Ectodermal cell (in vitro differentiated cells): ENCODE measurements at regions not wholly inside any gene's neighbourhood (a gene's known extent, or its start where the extent isn't known, plus 50 kb on each side); places are given as distances from the start of the nearest gene placed in this dataset.

Experiments used
- H3K27ac ChIP-seq: 2 replicates; pipeline ENCODE4 v1.7.0; 2013; ENCODE audit warnings: mild to moderate bottlenecking, low read depth, low read length; ENCODE audit not compliant: insufficient read depth, poor library complexity, severe bottlenecking
- H3K27me3 ChIP-seq: 2 replicates; pipeline ENCODE4 v1.7.0; 2013; ENCODE audit warnings: mild to moderate bottlenecking, low read length; ENCODE audit not compliant: insufficient read depth, control insufficient read depth, poor library complexity, severe bottlenecking
- H3K36me3 ChIP-seq: one replicate; pipeline ENCODE4 v1.7.0; 2013; ENCODE audit warnings: low read length; ENCODE audit not compliant: control insufficient read depth, insufficient read depth
- H3K4me1 ChIP-seq: one replicate; pipeline ENCODE4 v1.7.0; 2013; ENCODE audit warnings: low read length; ENCODE audit not compliant: control insufficient read depth, insufficient read depth
- H3K4me3 ChIP-seq: 2 replicates; pipeline ENCODE4 v1.7.0; 2013; ENCODE audit warnings: low read depth, low read length, control low read depth; ENCODE audit not compliant: insufficient read depth
- H3K9me3 ChIP-seq: 2 replicates; pipeline ENCODE4 v1.7.0; 2013; ENCODE audit warnings: mild to moderate bottlenecking, low read length, moderate library complexity; ENCODE audit not compliant: control insufficient read depth
- WGBS, 2 experiments: methylation state at CpG; one replicate each; pipeline ENCODE4 v1.1.7; 2013; ENCODE audit warnings: missing lambda C conversion rate in 2 of 2; 5-methylcytosine and 5-hydroxymethylcytosine counted together

DNA sequence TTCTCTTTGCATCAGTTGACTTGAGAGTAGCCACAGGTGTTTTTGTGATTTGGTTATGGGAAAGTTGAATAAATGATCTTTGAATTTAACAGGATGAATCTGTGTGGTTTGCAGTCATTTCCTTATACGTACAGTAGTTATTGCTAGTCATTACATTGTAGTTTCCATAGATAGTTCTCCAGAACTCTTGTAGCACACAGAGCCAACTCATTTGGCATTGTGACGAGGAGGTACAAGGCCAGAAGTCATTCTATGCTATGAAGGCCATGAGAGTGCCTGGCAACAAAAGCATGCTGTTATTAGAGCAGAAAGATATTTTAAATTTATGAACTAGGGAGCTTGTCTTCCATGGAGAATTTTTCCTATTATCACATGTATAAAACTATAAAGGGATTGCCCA lies 973.0 kb upstream of the CHAC2 start:
- Histone ChIP-seq H3K4me3 (no peak overlapping the region), H3K36me3 (no peaks in the 10 kb centered on the region), H3K27ac (no peak overlapping the region), H3K27me3 (no peaks in the 10 kb centered on the region), H3K9me3 (peaks cover 2% of the 10 kb centered on the region), H3K4me1 (no peaks in the 10 kb centered on the region)
- WGBS, 2 experiments = 95 to 100% methylated on average over 2 of the region's 2 CpGs

DNA sequence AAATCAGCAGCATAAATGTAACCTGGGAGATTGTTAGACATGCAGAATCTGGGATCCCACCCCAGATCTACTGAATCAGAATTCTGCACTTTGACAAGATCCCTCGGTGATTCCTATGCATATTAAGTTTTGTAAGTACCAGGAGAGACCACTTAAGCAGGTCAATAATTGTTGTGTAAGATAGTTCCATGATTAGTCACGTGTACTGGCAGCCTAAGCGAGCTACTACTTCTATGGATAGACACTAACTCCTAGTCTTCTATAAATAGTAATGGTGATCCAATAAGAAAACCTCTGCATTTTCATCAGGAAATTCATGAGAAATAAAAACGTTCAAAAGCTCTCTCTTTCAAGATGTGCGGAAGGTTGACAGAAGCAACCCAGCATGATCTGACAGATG lies 988.2 kb upstream of the CHAC2 start:
- no peaks in the 10 kb centered on the region for H3K36me3 ChIP-seq
- H3K27me3 ChIP-seq = no peaks in the 10 kb centered on the region
- H3K27ac ChIP-seq = no peak overlapping the region
- 91 to 92% methylated on average over 3 to 5 of the region's 5 CpGs for WGBS, 2 experiments
- H3K4me1 ChIP-seq = no peaks in the 10 kb centered on the region
- H3K9me3 ChIP-seq = no peaks in the 10 kb centered on the region
- H3K4me3 ChIP-seq = no peak overlapping the region

DNA sequence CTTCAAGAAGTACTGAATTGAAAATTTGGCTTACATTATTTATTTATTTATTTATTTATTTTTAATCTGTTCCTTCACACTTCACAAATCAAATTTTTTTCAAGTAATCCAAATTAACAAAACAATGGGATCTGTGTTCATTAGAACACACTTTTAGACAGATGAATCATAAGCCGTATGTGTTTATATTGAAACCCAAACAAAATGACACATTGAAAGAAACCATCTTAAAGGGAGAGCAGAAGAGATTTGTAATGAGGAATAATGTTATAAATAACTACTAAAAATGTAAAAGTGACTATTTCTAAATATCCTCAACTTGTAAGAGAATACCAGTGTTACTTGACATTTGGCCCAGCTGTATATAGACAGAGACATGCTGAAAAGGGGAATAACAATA lies 991.0 kb upstream of the CHAC2 start:
- no peak overlapping the region for H3K4me3 ChIP-seq
- H3K27me3 ChIP-seq = no peaks in the 10 kb centered on the region
- 100% methylated on average over 1 of the region's 1 CpG; no CpG with 5 or more reads in 1 of the 2 experiments for WGBS, 2 experiments
- H3K27ac ChIP-seq = no peak overlapping the region
- H3K9me3 ChIP-seq = no peaks in the 10 kb centered on the region
- no peaks in the 10 kb centered on the region for H3K36me3 ChIP-seq
- H3K4me1 ChIP-seq = no peaks in the 10 kb centered on the region

DNA sequence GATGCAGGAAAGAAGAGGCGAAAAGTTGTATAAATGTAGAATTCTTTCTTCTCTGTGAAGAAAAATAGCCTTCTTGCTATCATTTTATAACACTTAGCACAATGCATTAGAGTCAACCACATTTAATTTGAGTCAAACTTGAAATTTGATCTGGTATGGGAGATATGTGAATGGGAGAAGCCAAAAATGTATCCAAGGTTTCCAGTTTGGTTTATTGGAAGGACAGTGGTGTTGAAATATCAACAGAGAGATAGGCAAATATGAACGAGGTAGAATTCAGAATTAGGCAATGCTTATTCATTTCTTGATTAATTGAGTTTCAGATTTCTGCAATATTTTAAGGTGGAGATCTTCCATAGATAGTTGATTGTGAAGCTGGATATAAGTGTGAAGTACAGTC lies 991.9 kb upstream of the CHAC2 start:
- 94 to 98% methylated on average over 1 to 2 of the region's 2 CpGs for WGBS, 2 experiments
- no peaks in the 10 kb centered on the region for H3K9me3 ChIP-seq
- H3K4me1 ChIP-seq = no peaks in the 10 kb centered on the region
- no peaks in the 10 kb centered on the region for H3K36me3 ChIP-seq
- H3K27me3 ChIP-seq = no peaks in the 10 kb centered on the region
- no peak overlapping the region for H3K27ac ChIP-seq
- H3K4me3 ChIP-seq = no peak overlapping the region

DNA sequence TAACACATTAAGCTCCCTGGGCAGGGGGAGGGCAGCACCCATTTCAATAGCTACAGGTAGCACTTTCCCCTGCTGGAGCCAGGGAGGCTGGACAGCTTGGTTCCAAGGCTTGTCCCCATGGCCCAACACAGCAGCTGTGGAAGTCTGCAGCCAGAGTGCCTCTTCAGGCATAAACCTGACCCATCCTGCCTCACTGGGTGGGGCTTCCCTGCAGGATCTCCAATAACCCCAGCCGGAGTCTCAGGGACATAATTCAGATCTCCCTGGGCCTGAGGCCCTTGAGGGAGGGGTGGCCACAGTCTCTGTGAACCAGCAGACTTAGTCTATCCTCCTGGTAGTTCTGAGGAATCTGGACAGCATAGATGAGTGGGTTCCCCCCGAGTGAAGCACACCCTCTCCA lies 1001.9 kb upstream of the CHAC2 start:
- no peaks in the 10 kb centered on the region for H3K27me3 ChIP-seq
- no peaks in the 10 kb centered on the region for H3K36me3 ChIP-seq
- 86 to 95% methylated on average over 2 of the region's 2 CpGs for WGBS, 2 experiments
- H3K27ac ChIP-seq = no peak overlapping the region
- no peak overlapping the region for H3K4me3 ChIP-seq
- no peaks in the 10 kb centered on the region for H3K9me3 ChIP-seq
- no peaks in the 10 kb centered on the region for H3K4me1 ChIP-seq

DNA sequence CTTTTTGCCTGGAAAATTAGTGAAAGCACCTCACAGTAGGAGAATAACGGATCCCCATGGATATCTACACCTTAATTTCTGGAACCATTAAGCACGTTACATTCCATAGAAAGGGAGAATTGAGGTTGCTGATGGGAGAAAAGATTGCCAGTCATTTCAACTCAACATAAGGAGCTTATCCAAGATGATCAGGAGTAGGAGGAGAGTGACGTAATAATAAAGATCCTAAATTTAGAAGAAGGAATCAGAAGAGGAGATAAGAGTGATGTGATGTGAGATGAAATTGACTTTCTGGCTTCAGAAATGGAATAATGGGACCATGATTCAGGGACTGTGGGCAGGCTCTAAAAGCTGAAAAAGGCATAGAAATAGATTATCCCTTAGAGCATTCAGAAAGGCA lies 1017.8 kb upstream of the CHAC2 start:
- Histone ChIP-seq H3K27me3 (no peaks in the 10 kb centered on the region), H3K9me3 (no peaks in the 10 kb centered on the region), H3K4me3 (no peak overlapping the region), H3K4me1 (no peaks in the 10 kb centered on the region), H3K27ac (no peak overlapping the region), H3K36me3 (no peaks in the 10 kb centered on the region)
- WGBS, 2 experiments = 88 to 94% methylated on average over 2 to 3 of the region's 3 CpGs

DNA sequence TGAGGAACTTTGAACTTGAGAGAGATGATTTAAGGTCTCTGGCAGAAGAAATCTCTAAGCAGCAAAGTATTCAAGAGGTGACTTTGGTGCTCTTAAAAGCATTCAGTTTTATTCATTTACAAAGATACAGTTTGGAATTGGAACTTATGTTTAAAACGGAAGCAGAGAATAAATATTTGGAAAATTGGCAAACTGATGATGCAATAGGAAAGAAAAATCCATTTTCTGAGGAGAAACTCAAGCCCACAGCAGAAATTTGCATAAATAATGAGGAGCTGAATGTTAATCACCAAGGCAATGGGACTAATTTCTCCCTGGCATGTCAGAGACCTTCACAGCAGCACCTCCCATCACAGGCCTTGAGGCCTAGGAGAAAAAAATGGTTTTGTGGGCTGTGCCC lies 1022.5 kb upstream of the CHAC2 start:
- 78 to 85% methylated on average over 1 of the region's 1 CpG for WGBS, 2 experiments
- no peaks in the 10 kb centered on the region for H3K4me1 ChIP-seq
- no peak overlapping the region for H3K27ac ChIP-seq

DNA sequence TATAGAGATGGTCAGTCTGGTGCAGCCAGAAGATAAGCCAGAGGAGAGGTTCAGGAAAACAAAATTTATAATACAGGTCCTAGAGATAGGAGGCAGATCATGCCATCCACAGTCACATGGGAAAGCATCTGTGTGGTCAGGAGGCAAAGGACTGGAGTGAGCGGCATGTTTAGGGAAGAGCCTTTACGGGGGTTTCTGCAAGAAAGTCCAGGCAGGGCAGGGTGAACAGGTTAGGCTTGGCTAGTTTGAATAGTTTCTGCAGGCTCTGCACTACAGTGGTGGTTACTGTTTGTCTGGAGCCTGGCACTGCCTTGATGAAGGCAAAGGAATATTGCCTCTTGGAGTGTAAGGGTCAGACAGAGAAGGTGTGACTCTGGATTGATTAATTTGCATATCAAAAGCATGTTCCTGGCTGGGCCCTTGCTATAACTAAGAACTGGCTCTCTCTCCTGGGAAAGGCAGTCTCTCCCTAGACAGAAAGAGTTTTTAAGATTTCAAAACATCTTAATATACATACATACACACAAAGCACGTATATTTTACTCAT lies 1034.7 kb upstream of the CHAC2 start:
- no peaks in the 10 kb centered on the region for H3K4me1 ChIP-seq
- no peak overlapping the region for H3K4me3 ChIP-seq
- WGBS, 2 experiments = 80 to 83% methylated on average over 3 of the region's 3 CpGs
- H3K36me3 ChIP-seq = no peaks in the 10 kb centered on the region
- no peaks in the 10 kb centered on the region for H3K27me3 ChIP-seq
- no peak overlapping the region for H3K27ac ChIP-seq
- H3K9me3 ChIP-seq = no peaks in the 10 kb centered on the region

More for the DNA sequence above, 1022.5 kb upstream of the CHAC2 start:
- Histone ChIP-seq H3K4me3 (no peak overlapping the region), H3K27me3 (no peaks in the 10 kb centered on the region), H3K36me3 (no peaks in the 10 kb centered on the region), H3K9me3 (no peaks in the 10 kb centered on the region)

DNA sequence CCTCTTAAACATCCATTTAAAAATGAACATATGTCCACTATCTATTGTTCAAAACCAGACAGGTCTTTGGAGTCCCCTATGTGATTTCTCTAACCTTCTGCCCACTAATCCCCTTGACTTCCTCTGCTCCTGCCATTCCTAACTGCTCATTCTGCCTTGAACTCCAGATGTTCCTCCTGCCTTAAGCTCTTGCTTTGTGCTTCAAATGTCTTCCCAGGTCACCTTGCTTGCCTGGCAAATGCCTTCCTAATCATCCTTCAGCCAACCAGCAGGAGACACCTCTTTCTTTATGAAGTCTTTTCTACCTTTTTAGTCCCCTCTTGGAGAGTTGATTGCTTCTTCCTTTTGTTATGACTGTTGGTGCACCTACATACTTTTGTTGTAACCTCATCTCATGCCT lies 1043.0 kb upstream of the CHAC2 start:
- no peaks in the 10 kb centered on the region for H3K4me1 ChIP-seq
- H3K27ac ChIP-seq = no peak overlapping the region
- H3K4me3 ChIP-seq = no peak overlapping the region
- no peaks in the 10 kb centered on the region for H3K9me3 ChIP-seq
- H3K27me3 ChIP-seq = no peaks in the 10 kb centered on the region
- no peaks in the 10 kb centered on the region for H3K36me3 ChIP-seq

DNA sequence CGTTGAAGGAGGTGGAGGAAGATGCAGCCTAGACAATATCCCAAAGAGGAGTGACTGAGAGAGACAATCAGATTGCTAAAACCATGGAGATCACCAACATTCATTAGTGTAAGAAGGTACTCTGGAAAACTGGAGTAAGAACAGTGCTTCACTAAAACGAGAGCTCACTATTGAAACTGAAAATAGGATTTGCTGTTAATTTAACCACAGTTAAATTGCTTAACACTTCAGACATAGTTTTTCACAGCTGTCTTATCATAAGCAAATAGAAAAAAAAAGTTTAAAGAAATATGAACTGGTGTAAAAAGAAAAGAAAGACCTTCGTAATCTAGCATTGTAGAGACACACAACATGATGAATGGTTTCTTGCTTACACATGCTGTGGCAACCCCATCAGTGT lies 1049.8 kb upstream of the CHAC2 start:
- Histone ChIP-seq H3K9me3 (no peaks in the 10 kb centered on the region), H3K4me1 (no peaks in the 10 kb centered on the region), H3K27me3 (no peaks in the 10 kb centered on the region), H3K4me3 (no peak overlapping the region), H3K36me3 (no peaks in the 10 kb centered on the region), H3K27ac (no peak overlapping the region)
- 82 to 88% methylated on average over 2 to 3 of the region's 3 CpGs for whole genome bisulfite sequencing, 2 experiments
